ENCODE measurements at regions not wholly inside any gene's neighbourhood (a gene's known extent, or its start where the extent isn't known, plus 50 kb on each side); places are given as distances from the start of the nearest gene placed in this dataset.

DNA sequence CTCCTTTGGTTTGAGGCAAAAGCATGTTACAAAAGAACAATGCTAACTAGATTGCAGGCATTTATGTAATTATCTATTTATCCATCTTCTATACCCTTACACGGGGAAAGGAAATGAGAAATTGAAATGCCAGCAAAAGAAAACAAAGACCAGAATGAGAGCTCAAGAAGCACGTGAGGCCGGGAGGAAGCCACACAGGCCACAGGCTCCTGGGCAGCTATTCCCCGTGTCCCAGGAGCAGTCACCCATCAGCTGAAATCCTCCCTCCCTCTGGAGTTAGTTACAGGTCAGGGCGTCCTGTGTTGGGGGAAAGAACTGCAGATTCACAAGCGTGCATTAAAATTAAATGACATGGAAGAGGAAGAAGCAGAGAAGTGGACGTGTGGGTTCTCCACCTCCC is 64.7 kb upstream of the RPS6KA2 start:
- Mint-ChIP-seq H3K4me1 (no peaks in the 10 kb centered on the region), H3K36me3 (ENCODE audit: low read depth) (no peaks in the 10 kb centered on the region), H3K9me3 (no peaks in the 10 kb centered on the region), H3K27me3 (no peaks in the 10 kb centered on the region), H3K4me3 (no peak overlapping the region), H3K27ac (no peak overlapping the region)
- DNase-seq = no peak
- CTCF ChIA-PET = no interaction called here
- POLR2A ChIA-PET = no interaction called here

DNA sequence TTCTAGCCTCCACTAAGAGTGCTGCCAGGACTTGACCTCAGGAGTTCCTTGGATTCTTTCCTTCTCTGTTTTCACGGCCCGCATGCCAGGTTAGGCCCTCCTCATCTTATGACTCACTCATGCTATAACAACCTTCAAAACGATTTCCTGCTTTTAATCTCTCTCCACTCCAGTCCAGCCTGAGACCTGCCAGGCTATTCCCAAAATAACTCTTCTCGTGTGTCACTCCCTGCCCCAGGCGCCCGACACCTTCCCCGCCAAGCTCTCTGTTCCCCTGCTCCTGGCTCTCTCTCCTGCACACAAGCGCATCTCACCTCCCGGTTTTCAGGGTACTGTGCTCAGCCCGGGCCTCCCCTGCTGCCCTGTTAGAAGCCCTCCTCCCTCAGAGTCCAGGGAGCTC is 64.1 kb upstream of the RPS6KA2 start:
- no peaks in the 10 kb centered on the region for H3K9me3 Mint-ChIP-seq
- no peak for DNase-seq
- ChIA-PET POLR2A (no interaction called here), CTCF (no interaction called here)
- no peak overlapping the region for H3K4me3 Mint-ChIP-seq
- H3K27me3 Mint-ChIP-seq = no peaks in the 10 kb centered on the region
- H3K4me1 Mint-ChIP-seq = no peaks in the 10 kb centered on the region
- no peak overlapping the region for H3K27ac Mint-ChIP-seq
- H3K36me3 Mint-ChIP-seq (ENCODE audit: low read depth) = no peaks in the 10 kb centered on the region

DNA sequence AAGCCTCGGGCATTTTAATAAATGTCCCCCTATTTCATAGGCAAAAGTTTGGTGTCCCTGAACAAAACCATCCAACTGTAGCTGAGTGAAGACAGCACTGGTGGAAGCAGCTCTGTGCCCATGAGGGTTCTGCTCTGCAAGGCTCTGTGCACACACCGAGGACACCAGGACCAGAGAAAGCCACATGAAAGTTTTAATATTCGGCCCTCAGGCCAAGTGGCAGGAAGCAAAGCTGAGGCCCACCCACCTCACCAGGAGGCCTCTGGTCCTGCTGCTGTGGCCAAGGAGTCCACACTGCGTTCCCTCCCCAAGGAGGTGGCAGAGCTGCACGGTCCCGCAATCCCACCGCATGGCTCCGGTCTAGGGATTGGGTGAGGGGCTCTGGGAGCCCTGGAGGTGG is 62.6 kb upstream of the RPS6KA2 start:
- ChIA-PET CTCF (no interaction called here), POLR2A (no interaction called here)
- no peaks in the 10 kb centered on the region for H3K36me3 Mint-ChIP-seq (ENCODE audit: low read depth)
- no peaks in the 10 kb centered on the region for H3K4me1 Mint-ChIP-seq
- no peak overlapping the region for H3K4me3 Mint-ChIP-seq
- no peaks in the 10 kb centered on the region for H3K9me3 Mint-ChIP-seq
- no peak overlapping the region for H3K27ac Mint-ChIP-seq
- no peak for DNase-seq
- H3K27me3 Mint-ChIP-seq = no peaks in the 10 kb centered on the region

DNA sequence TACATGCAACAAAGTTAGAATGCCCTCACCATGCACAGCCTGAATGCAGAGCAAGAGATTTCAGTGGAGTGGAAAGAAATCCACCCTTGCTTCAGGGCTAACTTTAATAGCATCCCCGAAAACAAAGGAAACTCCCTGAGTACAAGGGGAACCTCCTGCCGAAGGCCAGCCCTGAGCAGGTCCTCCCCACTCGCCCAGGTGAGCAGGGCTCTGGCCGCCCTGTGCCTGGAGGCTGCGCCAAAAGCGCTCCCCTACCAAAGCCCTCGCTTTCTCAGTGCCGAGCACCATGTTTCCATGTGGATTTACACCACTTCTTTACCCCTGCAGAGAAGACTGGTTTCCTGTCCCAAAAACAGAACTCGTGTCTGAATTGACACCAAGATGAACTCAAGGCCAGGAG is 61.9 kb upstream of the RPS6KA2 start:
- Mint-ChIP-seq H3K36me3 (ENCODE audit: low read depth) (no peaks in the 10 kb centered on the region), H3K4me1 (no peaks in the 10 kb centered on the region), H3K27ac (no peak overlapping the region), H3K27me3 (no peaks in the 10 kb centered on the region), H3K4me3 (no peak overlapping the region), H3K9me3 (no peaks in the 10 kb centered on the region)
- CTCF ChIA-PET = no interaction called here
- DNase-seq = no peak
- POLR2A ChIA-PET = no interaction called here

DNA sequence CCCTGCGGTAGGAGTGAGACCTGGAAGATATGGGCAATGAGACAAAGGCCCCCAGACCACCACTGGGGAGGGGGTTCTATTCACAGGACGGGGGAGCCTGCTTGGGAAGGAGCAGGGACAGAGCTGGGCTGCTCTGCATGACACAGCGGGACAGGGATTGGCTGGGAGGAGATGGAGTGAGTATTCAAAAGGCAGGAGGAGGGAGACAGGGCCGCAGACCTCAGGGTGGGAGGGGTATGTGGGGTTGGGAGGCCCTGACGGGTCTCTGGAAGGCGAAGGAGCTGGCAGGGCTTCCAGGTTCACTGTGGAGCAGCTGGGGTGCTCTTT is 60.8 kb upstream of the RPS6KA2 start:
- ChIA-PET POLR2A (no interaction called here), CTCF (interaction anchor here (1.3 kb wide), 1 partner anchor 32 kb away, joined by 3 read pairs; no protein-coding TSS in a partner anchor)
- Mint-ChIP-seq H3K27me3 (no peaks in the 10 kb centered on the region), H3K4me1 (no peaks in the 10 kb centered on the region), H3K27ac (no peak overlapping the region), H3K9me3 (no peaks in the 10 kb centered on the region), H3K4me3 (no peak overlapping the region), H3K36me3 (ENCODE audit: low read depth) (no peaks in the 10 kb centered on the region)
- DNase-seq = no peak

DNA sequence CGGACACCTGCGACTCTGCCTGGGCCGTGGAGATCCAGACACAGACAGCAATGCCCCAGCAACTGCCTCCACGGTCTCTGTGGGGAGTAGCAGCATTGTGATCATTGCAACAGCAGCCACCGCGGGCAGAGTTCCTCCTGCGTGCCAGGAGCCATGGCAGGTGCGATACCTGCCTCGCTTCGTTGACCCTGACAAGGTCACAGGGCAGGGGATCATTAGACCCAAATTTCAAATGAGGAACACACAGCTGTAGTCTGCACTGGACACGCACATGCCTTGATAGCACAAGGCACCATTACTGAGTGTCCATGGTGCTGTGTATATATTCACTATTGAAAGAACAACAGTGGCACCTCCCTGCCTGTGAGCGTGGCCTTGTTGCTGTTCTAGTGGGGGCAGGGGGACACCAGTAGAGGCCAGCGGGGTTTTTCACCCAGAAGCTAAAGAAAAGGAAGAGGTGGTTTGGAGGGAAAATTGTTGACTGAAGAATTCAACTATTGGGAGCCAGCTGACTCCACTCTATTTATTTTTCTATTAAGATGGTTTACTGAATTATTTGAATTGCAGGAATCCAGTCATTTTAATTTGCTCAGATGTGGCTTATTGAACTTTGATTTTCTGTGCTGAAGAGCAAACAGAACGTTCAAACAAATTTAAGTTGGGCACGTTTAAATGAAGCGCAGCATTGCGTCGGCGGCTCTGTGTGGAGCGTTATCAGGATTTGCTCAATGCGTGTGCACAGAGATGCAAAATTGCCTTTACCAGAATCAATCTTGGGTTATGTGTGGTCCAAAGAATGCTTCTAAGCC is 60.2 kb upstream of the RPS6KA2 start:
- ChIA-PET POLR2A (no interaction called here), CTCF (interaction anchor here (1.3 kb wide), 1 partner anchor 32 kb away, joined by 3 read pairs; no protein-coding TSS in a partner anchor)
- H3K27ac Mint-ChIP-seq = no peak overlapping the region

DNA sequence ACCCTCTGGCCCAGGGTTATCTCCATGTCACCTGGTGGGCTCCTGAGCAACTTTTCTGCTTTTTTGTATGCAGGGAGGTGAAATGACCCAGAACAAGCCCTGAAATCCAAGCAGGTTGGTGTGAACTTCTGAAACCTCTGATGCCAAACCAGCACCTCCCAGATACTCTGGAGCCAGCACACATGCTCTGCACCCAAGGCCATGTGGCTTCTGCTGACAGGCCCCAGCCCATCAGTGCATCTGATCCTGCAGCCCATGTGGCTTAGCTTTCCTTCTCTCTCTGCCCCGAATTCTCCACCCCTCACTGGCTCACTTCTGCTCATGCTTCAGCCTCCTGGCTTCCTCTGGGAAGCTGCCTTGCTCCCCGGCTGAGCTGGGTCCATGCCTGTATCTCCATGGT is 59.3 kb upstream of the RPS6KA2 start:
- no peak overlapping the region for H3K4me3 Mint-ChIP-seq
- no peaks in the 10 kb centered on the region for H3K36me3 Mint-ChIP-seq (ENCODE audit: low read depth)
- CTCF ChIA-PET = no interaction called here
- H3K27me3 Mint-ChIP-seq = no peaks in the 10 kb centered on the region
- POLR2A ChIA-PET = interaction anchor here (0.6 kb wide), 1 partner anchor 73 kb away, joined by 3 read pairs; no protein-coding TSS in a partner anchor
- no peaks in the 10 kb centered on the region for H3K4me1 Mint-ChIP-seq
- no peaks in the 10 kb centered on the region for H3K9me3 Mint-ChIP-seq
- DNase-seq = no peak
- H3K27ac Mint-ChIP-seq = no peak overlapping the region

More for the DNA sequence above, 60.2 kb upstream of the RPS6KA2 start:
- DNase-seq = no peak
- no peaks in the 10 kb centered on the region for H3K4me1 Mint-ChIP-seq
- no peaks in the 10 kb centered on the region for H3K27me3 Mint-ChIP-seq
- H3K4me3 Mint-ChIP-seq = no peak overlapping the region
- no peaks in the 10 kb centered on the region for H3K9me3 Mint-ChIP-seq
- no peaks in the 10 kb centered on the region for H3K36me3 Mint-ChIP-seq (ENCODE audit: low read depth)

DNA sequence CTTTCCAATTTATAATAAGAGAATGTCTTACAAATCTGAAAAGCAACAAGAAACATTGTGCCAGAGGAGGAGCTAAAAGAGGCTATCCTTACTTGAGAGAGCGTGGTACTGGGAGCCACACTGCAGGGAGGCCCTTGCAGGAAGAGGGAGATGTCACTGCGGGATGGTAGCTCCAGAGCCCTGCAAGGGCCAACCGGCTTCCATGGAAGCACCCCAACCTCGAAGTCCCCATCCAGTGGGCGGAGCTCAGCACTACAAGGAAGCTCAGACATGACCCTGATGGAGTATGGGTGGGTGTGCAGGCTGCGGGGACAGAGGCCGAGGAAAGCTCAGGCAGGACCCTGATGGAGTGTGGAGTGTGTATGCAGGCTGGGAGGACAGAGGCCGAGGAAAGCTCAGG is 57.8 kb upstream of the RPS6KA2 start:
- ChIA-PET CTCF (no interaction called here), POLR2A (no interaction called here)
- Mint-ChIP-seq H3K27ac (no peak overlapping the region), H3K4me3 (no peak overlapping the region), H3K36me3 (ENCODE audit: low read depth) (no peaks in the 10 kb centered on the region), H3K9me3 (no peaks in the 10 kb centered on the region), H3K27me3 (no peaks in the 10 kb centered on the region), H3K4me1 (no peaks in the 10 kb centered on the region)
- DNase-seq = no peak

DNA sequence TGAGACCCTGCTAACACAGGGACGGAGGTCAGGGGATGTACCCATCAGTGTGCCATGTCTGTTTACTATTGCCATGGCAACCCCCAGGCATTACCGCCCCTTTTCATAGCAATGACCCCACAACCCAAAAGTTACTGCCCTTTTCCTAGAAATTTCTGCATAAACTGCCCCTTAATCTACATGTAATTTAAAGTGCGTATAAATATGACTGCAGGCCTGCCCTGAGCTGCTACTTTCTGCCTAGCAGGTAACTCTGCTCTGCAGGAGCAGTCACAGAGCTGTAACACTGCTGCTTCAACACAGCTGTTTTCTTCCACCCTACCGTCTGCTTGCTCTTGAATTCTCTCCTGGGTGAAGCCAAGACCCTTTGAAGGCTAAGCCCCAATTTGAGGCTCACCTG is 57.1 kb upstream of the RPS6KA2 start:
- Mint-ChIP-seq H3K27ac (no peak overlapping the region), H3K27me3 (no peaks in the 10 kb centered on the region), H3K9me3 (no peaks in the 10 kb centered on the region), H3K4me3 (no peak overlapping the region), H3K36me3 (ENCODE audit: low read depth) (no peaks in the 10 kb centered on the region), H3K4me1 (no peaks in the 10 kb centered on the region)
- ChIA-PET POLR2A (no interaction called here), CTCF (no interaction called here)
- no peak for DNase-seq

DNA sequence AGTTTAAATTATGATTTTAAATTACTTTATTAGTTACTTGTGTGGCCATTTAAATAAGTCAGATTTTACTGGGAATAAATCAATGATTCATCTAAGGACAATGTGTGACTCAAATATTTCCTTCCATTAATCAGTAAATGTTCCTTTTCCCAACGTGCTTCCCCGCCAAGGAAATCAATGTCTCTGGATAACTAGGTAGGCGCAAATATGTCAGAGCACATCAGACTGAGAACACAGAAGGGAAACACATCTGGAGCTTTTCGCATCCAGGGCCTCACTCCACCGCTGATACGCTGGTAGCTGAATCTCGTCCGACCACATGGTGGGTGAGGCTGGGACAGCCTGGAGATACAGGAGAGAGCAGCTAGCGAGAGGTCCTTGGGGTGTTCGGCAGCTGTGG is 56.4 kb upstream of the RPS6KA2 start:
- no peak for DNase-seq
- no peaks in the 10 kb centered on the region for H3K27me3 Mint-ChIP-seq
- ChIA-PET POLR2A (no interaction called here), CTCF (no interaction called here)
- H3K4me3 Mint-ChIP-seq = no peak overlapping the region
- H3K36me3 Mint-ChIP-seq (ENCODE audit: low read depth) = no peaks in the 10 kb centered on the region
- H3K9me3 Mint-ChIP-seq = no peaks in the 10 kb centered on the region
- H3K27ac Mint-ChIP-seq = no peak overlapping the region
- H3K4me1 Mint-ChIP-seq = no peaks in the 10 kb centered on the region

DNA sequence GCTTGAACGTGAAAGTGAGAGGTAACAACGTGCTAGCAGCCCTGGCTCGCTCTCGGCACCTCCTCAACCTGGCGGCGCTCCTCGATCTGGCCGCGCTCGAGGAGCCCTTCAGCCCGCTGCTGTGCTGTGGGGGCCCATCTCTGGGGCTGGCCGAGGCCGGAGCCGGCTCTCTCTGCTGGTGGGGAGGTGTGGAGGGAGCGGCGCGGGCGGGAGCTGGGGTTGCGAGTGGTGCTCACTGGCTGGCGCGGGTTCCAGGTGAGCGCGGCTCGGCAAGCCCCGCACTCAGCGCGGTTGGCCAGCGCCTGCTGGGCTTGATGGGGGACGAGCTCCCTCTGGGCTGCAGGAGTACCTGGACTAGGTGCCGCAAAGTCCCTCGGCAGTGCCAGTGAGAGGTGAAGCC is 52.5 kb upstream of the RPS6KA2 start:
- Mint-ChIP-seq H3K4me3 (no peak overlapping the region), H3K36me3 (ENCODE audit: low read depth) (no peaks in the 10 kb centered on the region), H3K4me1 (no peaks in the 10 kb centered on the region), H3K9me3 (no peaks in the 10 kb centered on the region), H3K27ac (no peak overlapping the region), H3K27me3 (no peaks in the 10 kb centered on the region)
- ChIA-PET POLR2A (no interaction called here), CTCF (no interaction called here)
- no peak for DNase-seq

DNA sequence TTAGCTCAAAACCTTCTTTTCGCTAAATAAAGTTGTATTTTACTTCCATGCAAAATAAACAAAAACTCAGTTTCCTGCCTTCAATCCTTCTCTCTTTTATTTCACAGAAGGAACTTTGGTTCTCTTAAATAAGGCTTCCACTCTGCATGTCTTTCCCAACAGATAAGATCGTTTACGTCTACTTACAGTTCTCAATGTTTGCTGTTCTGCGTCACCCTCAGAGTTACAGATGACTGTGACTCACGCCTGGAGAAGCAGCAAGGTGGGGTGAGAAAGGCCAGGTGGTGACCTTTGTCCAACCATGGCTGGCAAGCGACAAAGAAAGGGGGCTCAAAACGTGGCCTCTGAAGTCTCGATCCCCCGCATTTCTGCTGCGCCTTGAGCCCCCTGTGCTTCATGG is 51.4 kb upstream of the RPS6KA2 start:
- Mint-ChIP-seq H3K27ac (no peak overlapping the region), H3K4me3 (no peak overlapping the region), H3K4me1 (no peaks in the 10 kb centered on the region), H3K36me3 (ENCODE audit: low read depth) (no peaks in the 10 kb centered on the region), H3K9me3 (no peaks in the 10 kb centered on the region), H3K27me3 (no peaks in the 10 kb centered on the region)
- no peak for DNase-seq
- POLR2A ChIA-PET = no interaction called here
- CTCF ChIA-PET = interaction anchor here (0.8 to 1.1 kb wide), 2 partner anchors 11 to 13 kb away, joined by 3 read pairs; no protein-coding TSS in a partner anchor

DNA sequence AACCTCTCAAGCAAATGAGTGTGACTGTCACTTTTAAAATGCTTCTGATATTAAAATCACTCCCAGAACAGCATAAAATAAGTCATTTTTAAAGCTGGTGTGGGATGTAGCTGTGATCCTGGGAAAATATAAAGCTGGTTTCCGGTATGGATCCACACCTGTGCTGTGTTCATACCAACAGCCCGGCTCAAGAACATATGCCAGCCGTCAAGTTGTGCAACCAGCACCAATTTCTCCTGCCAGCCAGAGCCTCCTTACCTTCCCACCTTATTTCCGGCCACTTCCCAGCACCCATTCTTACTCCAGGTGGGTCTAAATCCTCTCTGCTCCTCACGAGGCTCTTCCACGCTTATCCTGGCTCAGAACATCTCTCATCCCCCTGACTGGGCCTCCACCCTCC is 50.9 kb upstream of the RPS6KA2 start:
- ChIA-PET POLR2A (no interaction called here), CTCF (interaction anchor here (0.8 to 1.1 kb wide), 2 partner anchors 11 to 13 kb away, joined by 3 read pairs; no protein-coding TSS in a partner anchor)
- no peaks in the 10 kb centered on the region for H3K36me3 Mint-ChIP-seq (ENCODE audit: low read depth)
- H3K9me3 Mint-ChIP-seq = no peaks in the 10 kb centered on the region
- H3K4me1 Mint-ChIP-seq = no peaks in the 10 kb centered on the region
- no peaks in the 10 kb centered on the region for H3K27me3 Mint-ChIP-seq
- no peak overlapping the region for H3K27ac Mint-ChIP-seq
- DNase-seq = no peak
- H3K4me3 Mint-ChIP-seq = no peak overlapping the region

Data from activated CD4-positive, alpha-beta T cell treated with anti-CD3 and anti-CD28 coated beads, Interleukin-2, amount 10 ng/mL, durations not matched to agents 7 days and 5 days (primary cell).